ENCODE measurements at regions not wholly inside any gene's neighbourhood (a gene's known extent, or its start where the extent isn't known, plus 50 kb on each side); places are given as distances from the start of the nearest gene placed in this dataset.

DNA sequence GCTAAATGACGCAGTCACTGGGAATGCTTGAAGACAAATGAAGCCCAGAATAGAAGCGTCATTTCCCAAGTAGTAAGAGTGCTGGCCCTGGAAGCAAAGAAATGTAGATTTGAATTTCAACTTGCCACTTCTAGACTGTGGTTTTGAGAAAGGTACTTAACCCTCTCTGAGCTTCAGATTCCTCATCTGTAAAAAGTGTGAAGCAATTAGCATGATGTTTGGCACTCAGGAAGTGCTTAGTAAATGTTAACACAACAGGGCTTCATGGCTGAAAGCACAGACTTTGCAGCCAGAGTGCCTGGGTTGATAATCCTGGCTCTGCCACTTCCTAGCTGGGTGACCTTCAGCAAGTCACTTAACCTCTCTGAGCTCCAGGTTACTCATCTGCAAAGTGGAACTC lies 147.4 kb upstream of the RPS6KA3 start:
- TF ChIP-seq POLR2A (IDR thresholded peaks at IDR 0.05; ENCODE audit: extremely low read depth, insufficient read length) = no peak
- TF ChIP-seq, protein P1, sequence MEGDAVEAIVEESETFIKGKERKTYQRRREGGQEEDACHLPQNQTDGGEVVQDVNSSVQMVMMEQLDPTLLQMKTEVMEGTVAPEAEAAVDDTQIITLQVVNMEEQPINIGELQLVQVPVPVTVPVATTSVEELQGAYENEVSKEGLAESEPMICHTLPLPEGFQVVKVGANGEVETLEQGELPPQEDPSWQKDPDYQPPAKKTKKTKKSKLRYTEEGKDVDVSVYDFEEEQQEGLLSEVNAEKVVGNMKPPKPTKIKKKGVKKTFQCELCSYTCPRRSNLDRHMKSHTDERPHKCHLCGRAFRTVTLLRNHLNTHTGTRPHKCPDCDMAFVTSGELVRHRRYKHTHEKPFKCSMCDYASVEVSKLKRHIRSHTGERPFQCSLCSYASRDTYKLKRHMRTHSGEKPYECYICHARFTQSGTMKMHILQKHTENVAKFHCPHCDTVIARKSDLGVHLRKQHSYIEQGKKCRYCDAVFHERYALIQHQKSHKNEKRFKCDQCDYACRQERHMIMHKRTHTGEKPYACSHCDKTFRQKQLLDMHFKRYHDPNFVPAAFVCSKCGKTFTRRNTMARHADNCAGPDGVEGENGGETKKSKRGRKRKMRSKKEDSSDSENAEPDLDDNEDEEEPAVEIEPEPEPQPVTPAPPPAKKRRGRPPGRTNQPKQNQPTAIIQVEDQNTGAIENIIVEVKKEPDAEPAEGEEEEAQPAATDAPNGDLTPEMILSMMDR (IDR thresholded peaks at IDR 0.05; ENCODE audit: low read depth, low read length) = no peak
- TF ChIP-seq, protein P2, sequence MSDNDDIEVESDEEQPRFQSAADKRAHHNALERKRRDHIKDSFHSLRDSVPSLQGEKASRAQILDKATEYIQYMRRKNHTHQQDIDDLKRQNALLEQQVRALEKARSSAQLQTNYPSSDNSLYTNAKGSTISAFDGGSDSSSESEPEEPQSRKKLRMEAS (IDR thresholded peaks at IDR 0.05; ENCODE audit: low read depth, low read length) = no peak

Measured in NB4 (cell line).